SU-DHL-6 (cell line): ENCODE measurements at regions not wholly inside any gene's neighbourhood (a gene's known extent, or its start where the extent isn't known, plus 50 kb on each side); places are given as distances from the start of the nearest gene placed in this dataset.

Experiments
- H2AFZ ChIP-seq: fragments of 200-600 bp; sonication (generic); 2 replicates; pipeline ENCODE4 v1.6.1; 2014; ENCODE audit warnings: low read depth, mild to moderate bottlenecking, moderate library complexity, mixed read lengths, antibody characterized with exemption, low read length; ENCODE audit not compliant: severe bottlenecking
- H3F3A ChIP-seq: fragments of 200-600 bp; shearing (Covaris generic); 2 replicates; pipeline ENCODE4 v1.6.0; 2016; ENCODE audit warnings: antibody characterized with exemption, mild to moderate bottlenecking; ENCODE audit not compliant: insufficient read depth
- H3K27ac ChIP-seq: fragments of 200-600 bp; sonication (generic); 2 replicates; pipeline ENCODE4 v1.5.1; 2016; ENCODE audit warnings: low read depth, mild to moderate bottlenecking, low read length, moderate library complexity, mixed read lengths
- H3K27me3 ChIP-seq: fragments of 200-600 bp; sonication (generic), shearing (Covaris generic); 2 replicates; pipeline ENCODE4 v1.6.0; 2014; ENCODE audit warnings: mild to moderate bottlenecking, low read length
- H3K36me3 ChIP-seq: fragments of 200-600 bp; sonication (generic); 2 replicates; pipeline ENCODE4 v1.6.1; 2014; ENCODE audit warnings: mild to moderate bottlenecking, low read length, mixed read lengths
- H3K4me2 ChIP-seq: fragments of 300-600, 200-600 bp; shearing (Covaris generic), sonication (generic); 2 replicates; pipeline ENCODE4 v1.6.0; 2014; ENCODE audit warnings: low read length, low read depth, mild to moderate bottlenecking; ENCODE audit not compliant: poor library complexity, severe bottlenecking
- H3K4me3 ChIP-seq: fragments of 200-600 bp; sonication (generic); 2 replicates; pipeline ENCODE4 v1.5.1; 2014; ENCODE audit warnings: antibody characterized with exemption, low read length, mild to moderate bottlenecking, mixed read lengths; ENCODE audit not compliant: insufficient read depth, poor library complexity, severe bottlenecking
- H3K79me2 ChIP-seq: fragments of 200-600 bp; sonication (generic); 2 replicates; pipeline ENCODE4 v1.6.1; 2014; ENCODE audit warnings: mild to moderate bottlenecking, low read length, moderate library complexity; ENCODE audit not compliant: insufficient read depth
- H3K9ac ChIP-seq: fragments of 200-600 bp; sonication (generic); 2 replicates; pipeline ENCODE4 v1.7.0; 2014; ENCODE audit warnings: mild to moderate bottlenecking, low read length
- H3K9me2 ChIP-seq: fragments of 200-600 bp; sonication (generic); replicated peaks from 2 replicates; pipeline ENCODE4 v1.6.1; 2014; ENCODE audit warnings: low read length; ENCODE audit not compliant: insufficient read depth
- H3K9me3 ChIP-seq: fragments of 200-600 bp; sonication (generic); 2 replicates; pipeline ENCODE4 v1.6.1; 2014; ENCODE audit warnings: low read length, mixed read lengths; ENCODE audit not compliant: insufficient read depth
- H4K20me1 ChIP-seq: fragments of 200-600 bp; sonication (generic); 2 replicates; pipeline ENCODE4 v1.6.1; 2014; ENCODE audit warnings: low read depth, mild to moderate bottlenecking, antibody characterized with exemption, low read length, moderate library complexity, mixed read lengths
- EZH2phosphoT487 ChIP-seq: fragments of 200-600 bp; sonication (generic), shearing (Covaris generic); conservative IDR thresholded peaks from 2 replicates; pipeline ENCODE4 v1.6.1; 2018; ENCODE audit warnings: mild to moderate bottlenecking, antibody characterized with exemption, low read length, moderate library complexity, mixed read lengths
- TF ChIP-seq, protein P1 (sequence below): fragments of 200-600 bp; sonication (generic); IDR thresholded peaks from one replicate; pipeline ENCODE4 v1.5.1; 2017; ENCODE audit warnings: antibody characterized with exemption, mild to moderate bottlenecking, low read length, moderate library complexity; ENCODE audit not compliant: insufficient read depth, poor library complexity, severe bottlenecking

DNA sequence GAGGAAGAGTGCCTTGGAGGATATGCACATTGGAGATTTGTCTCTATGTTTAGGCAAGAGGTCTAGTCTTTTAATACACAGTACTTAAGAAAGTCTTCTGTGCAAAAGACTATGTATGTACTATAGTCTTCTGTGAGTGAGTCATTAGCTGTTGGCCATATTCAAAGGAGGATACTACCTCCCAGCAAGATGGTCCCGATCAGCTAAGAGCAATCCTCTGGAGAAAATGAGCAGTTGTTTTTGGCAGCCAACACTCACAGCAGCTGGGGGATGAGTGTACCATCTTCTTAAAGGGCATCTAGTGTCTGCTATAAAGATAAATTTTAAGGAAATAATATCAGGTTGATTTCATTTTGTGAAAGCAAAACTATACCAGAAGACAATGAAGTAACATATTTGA is 487.8 kb downstream of the KCTD12 start:
- no peak overlapping the region for H3K4me3 ChIP-seq
- no peaks in the 10 kb centered on the region for H3F3A ChIP-seq
- H3K79me2 ChIP-seq = no peaks in the 10 kb centered on the region
- H3K9ac ChIP-seq = no peak overlapping the region
- H3K36me3 ChIP-seq = no peaks in the 10 kb centered on the region
- no peaks in the 10 kb centered on the region for H4K20me1 ChIP-seq
- no peaks in the 10 kb centered on the region for H3K27me3 ChIP-seq
- no peaks in the 10 kb centered on the region for H3K9me2 ChIP-seq
- H3K27ac ChIP-seq = no peak overlapping the region
- no peak overlapping the region for H2AFZ ChIP-seq
- no peak overlapping the region for H3K4me2 ChIP-seq
- TF ChIP-seq EZH2phosphoT487 = no peak
- TF ChIP-seq, protein P1, sequence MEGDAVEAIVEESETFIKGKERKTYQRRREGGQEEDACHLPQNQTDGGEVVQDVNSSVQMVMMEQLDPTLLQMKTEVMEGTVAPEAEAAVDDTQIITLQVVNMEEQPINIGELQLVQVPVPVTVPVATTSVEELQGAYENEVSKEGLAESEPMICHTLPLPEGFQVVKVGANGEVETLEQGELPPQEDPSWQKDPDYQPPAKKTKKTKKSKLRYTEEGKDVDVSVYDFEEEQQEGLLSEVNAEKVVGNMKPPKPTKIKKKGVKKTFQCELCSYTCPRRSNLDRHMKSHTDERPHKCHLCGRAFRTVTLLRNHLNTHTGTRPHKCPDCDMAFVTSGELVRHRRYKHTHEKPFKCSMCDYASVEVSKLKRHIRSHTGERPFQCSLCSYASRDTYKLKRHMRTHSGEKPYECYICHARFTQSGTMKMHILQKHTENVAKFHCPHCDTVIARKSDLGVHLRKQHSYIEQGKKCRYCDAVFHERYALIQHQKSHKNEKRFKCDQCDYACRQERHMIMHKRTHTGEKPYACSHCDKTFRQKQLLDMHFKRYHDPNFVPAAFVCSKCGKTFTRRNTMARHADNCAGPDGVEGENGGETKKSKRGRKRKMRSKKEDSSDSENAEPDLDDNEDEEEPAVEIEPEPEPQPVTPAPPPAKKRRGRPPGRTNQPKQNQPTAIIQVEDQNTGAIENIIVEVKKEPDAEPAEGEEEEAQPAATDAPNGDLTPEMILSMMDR = no peak
- no peaks in the 10 kb centered on the region for H3K9me3 ChIP-seq

DNA sequence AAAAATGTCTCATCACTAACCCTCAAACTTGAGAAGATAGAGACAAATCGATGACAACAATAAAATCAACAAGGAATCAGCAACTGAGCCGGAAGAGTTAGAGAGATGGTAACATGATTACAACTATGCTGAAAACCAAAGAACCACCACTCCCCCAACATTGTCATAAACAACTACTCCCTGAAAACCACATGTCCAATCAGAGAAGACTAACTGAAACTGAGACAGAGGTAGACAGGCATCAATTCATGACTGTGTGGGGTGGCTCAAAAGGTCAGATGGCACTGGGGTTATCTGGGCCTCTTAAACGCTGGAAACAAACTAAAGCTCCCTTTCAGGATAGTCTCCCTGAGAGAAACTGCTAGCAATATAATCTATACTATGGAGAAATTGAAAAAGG is 488.8 kb downstream of the KCTD12 start:
- H3K4me3 ChIP-seq = no peak overlapping the region
- H4K20me1 ChIP-seq = no peaks in the 10 kb centered on the region
- no peaks in the 10 kb centered on the region for H3K9me2 ChIP-seq
- H3K4me2 ChIP-seq = no peak overlapping the region
- TF ChIP-seq, protein P1 = no peak
- no peak for TF ChIP-seq EZH2phosphoT487
- no peaks in the 10 kb centered on the region for H3F3A ChIP-seq
- no peak overlapping the region for H2AFZ ChIP-seq
- no peaks in the 10 kb centered on the region for H3K79me2 ChIP-seq
- H3K36me3 ChIP-seq = no peaks in the 10 kb centered on the region
- H3K27ac ChIP-seq = no peak overlapping the region
- no peak overlapping the region for H3K9ac ChIP-seq
- no peaks in the 10 kb centered on the region for H3K27me3 ChIP-seq
- H3K9me3 ChIP-seq = no peaks in the 10 kb centered on the region

DNA sequence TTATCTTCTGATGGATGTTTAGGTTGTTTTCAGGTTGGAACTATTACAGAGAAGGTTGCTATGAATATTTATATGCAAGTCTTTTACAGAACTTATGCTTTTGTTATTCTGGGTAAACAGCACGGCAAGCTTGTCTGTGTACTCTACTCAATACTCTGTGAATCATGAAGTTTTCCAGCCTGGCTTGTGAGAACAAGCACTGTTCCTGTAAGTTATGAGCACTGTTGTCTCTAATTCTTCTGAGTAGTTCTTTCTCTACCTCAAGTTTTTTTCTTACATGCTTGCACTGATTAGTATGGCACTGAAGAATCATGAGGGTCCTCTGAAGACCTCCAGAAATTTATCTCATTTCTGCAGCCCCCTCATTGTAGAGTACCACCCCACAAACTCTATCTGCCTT is 496.9 kb downstream of the KCTD12 start:
- Histone ChIP-seq H3K9ac (no peak overlapping the region), H4K20me1 (no peaks in the 10 kb centered on the region), H3K36me3 (no peaks in the 10 kb centered on the region), H3K4me2 (no peak overlapping the region), H3K9me3 (no peaks in the 10 kb centered on the region), H3K4me3 (no peak overlapping the region), H3K27ac (no peak overlapping the region), H3K79me2 (no peaks in the 10 kb centered on the region), H2AFZ (no peak overlapping the region), H3K9me2 (no peaks in the 10 kb centered on the region), H3K27me3 (0 out of 2 replicates have a peak, but pooled peaks cover 3% of the 10 kb centered on the region), H3F3A (no peaks in the 10 kb centered on the region)
- TF ChIP-seq, protein P1 = no peak
- TF ChIP-seq EZH2phosphoT487 = no peak
